OCI-LY7 (cell line): ENCODE measurements at regions not wholly inside any gene's neighbourhood (a gene's known extent, or its start where the extent isn't known, plus 50 kb on each side); places are given as distances from the start of the nearest gene placed in this dataset.

Experiments used
- EZH2phosphoT487 ChIP-seq: fragments of 200-600 bp; sonication (generic); IDR thresholded peaks from 2 replicates; pipeline ENCODE4 v1.6.1; 2018; ENCODE audit warnings: low read depth, borderline replicate concordance, mild to moderate bottlenecking, mixed run types, antibody characterized with exemption, low read length, moderate library complexity, mixed read lengths
- TF ChIP-seq, protein P1 (sequence below): fragments of 200-600 bp; sonication (generic); conservative IDR thresholded peaks from 2 replicates; pipeline ENCODE4 v1.5.1; 2014; ENCODE audit warnings: mild to moderate bottlenecking, antibody characterized with exemption, low read length, moderate library complexity, mixed read lengths

GRCh38 chr4:133472244-133472643 is 323.1 kb downstream of the PCDH10 start:
- TF ChIP-seq, protein P1, sequence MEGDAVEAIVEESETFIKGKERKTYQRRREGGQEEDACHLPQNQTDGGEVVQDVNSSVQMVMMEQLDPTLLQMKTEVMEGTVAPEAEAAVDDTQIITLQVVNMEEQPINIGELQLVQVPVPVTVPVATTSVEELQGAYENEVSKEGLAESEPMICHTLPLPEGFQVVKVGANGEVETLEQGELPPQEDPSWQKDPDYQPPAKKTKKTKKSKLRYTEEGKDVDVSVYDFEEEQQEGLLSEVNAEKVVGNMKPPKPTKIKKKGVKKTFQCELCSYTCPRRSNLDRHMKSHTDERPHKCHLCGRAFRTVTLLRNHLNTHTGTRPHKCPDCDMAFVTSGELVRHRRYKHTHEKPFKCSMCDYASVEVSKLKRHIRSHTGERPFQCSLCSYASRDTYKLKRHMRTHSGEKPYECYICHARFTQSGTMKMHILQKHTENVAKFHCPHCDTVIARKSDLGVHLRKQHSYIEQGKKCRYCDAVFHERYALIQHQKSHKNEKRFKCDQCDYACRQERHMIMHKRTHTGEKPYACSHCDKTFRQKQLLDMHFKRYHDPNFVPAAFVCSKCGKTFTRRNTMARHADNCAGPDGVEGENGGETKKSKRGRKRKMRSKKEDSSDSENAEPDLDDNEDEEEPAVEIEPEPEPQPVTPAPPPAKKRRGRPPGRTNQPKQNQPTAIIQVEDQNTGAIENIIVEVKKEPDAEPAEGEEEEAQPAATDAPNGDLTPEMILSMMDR = no peak
- TF ChIP-seq EZH2phosphoT487 = no peak
